GM06990 (cell line): ENCODE measurements at regions not wholly inside any gene's neighbourhood (a gene's known extent, or its start where the extent isn't known, plus 50 kb on each side); places are given as distances from the start of the nearest gene placed in this dataset.

ENCODE experiments used
- DNase-seq: peaks from one replicate; pipeline ENCODE4 v3.0.0-alpha.2; 2011; ENCODE audit not compliant: insufficient read length; ENCODE audit errors: extremely low read depth
- H3K27me3 ChIP-seq: replicated peaks from 2 replicates; pipeline ENCODE4 v1.6.0; 2011; ENCODE audit warnings: low read length; ENCODE audit not compliant: control insufficient read depth, insufficient read depth
- H3K36me3 ChIP-seq: 2 replicates; pipeline ENCODE4 v1.5.1; 2011; ENCODE audit warnings: low read length; ENCODE audit not compliant: control insufficient read depth, insufficient read depth
- H3K4me3 ChIP-seq: replicated peaks from 2 replicates; pipeline ENCODE4 v1.5.1; 2011; ENCODE audit warnings: low read depth, mild to moderate bottlenecking, control low read depth, low read length
- CTCF ChIP-seq: IDR thresholded peaks from 2 replicates; pipeline ENCODE4 v1.5.1; 2011; ENCODE audit warnings: low read length, control low read depth, mild to moderate bottlenecking, inconsistent platforms; ENCODE audit not compliant: insufficient read depth, poor library complexity, severe bottlenecking

GRCh38 chr10:33638891-33639290 lies 304.4 kb upstream of the NRP1 start:
- DNase-seq, result no peak
- no peak for TF ChIP-seq CTCF
- H3K36me3 ChIP-seq, result no peaks in the 10 kb centered on the region
- H3K4me3 ChIP-seq, result no peak overlapping the region
- H3K27me3 ChIP-seq, result no peaks in the 10 kb centered on the region

- TF ChIP-seq CTCF, result no peak
- H3K27me3 ChIP-seq, result no peaks in the 10 kb centered on the region
- no peaks in the 10 kb centered on the region for H3K36me3 ChIP-seq
- H3K4me3 ChIP-seq, result no peak overlapping the region
- DNase-seq, result no peak
These were observed 303.9 kb upstream of the NRP1 start for GRCh38 chr10:33638374-33638773.

- no peak for TF ChIP-seq CTCF
- DNase-seq, result no peak
- no peaks in the 10 kb centered on the region for H3K36me3 ChIP-seq
- H3K4me3 ChIP-seq, result no peak overlapping the region
- no peaks in the 10 kb centered on the region for H3K27me3 ChIP-seq
These were observed 301.6 kb upstream of the NRP1 start for GRCh38 chr10:33635967-33636515.

GRCh38 chr10:33632432-33632831 lies 298.0 kb upstream of the NRP1 start:
- no peak for TF ChIP-seq CTCF
- H3K36me3 ChIP-seq, result no peaks in the 10 kb centered on the region
- no peaks in the 10 kb centered on the region for H3K27me3 ChIP-seq
- H3K4me3 ChIP-seq, result no peak overlapping the region
- DNase-seq, result no peak

GRCh38 chr10:33631991-33632390 lies 297.5 kb upstream of the NRP1 start:
- no peaks in the 10 kb centered on the region for H3K27me3 ChIP-seq
- no peak for TF ChIP-seq CTCF
- no peak for DNase-seq
- no peak overlapping the region for H3K4me3 ChIP-seq
- no peaks in the 10 kb centered on the region for H3K36me3 ChIP-seq

GRCh38 chr10:33630761-33631160 lies 296.3 kb upstream of the NRP1 start:
- DNase-seq, result no peak
- no peaks in the 10 kb centered on the region for H3K27me3 ChIP-seq
- TF ChIP-seq CTCF, result no peak

More at GRCh38 chr10:33630761-33631160, 296.3 kb upstream of the NRP1 start:
- Histone ChIP-seq H3K4me3 (no peak overlapping the region), H3K36me3 (no peaks in the 10 kb centered on the region)
